Skeletal muscle tissue (tissue), 3 donors: ENCODE measurements at regions not wholly inside any gene's neighbourhood (a gene's known extent, or its start where the extent isn't known, plus 50 kb on each side); places are given as distances from the start of the nearest gene placed in this dataset.
"Not testable (repeated sequence)": the region's sequence is repeated elsewhere in the genome, so short reads cannot be mapped to it uniquely, and the experiment has no call there.

Source experiments
- H3K27ac ChIP-seq: one replicate; pipeline ENCODE4 v1.7.0; 2013; ENCODE audit warnings: mild to moderate bottlenecking, low read depth, low read length, inconsistent platforms
- H3K27me3 ChIP-seq, 3 donors: one replicate each; pipeline ENCODE4 v1.7.0; 2013; ENCODE audit warnings: low read length in 3 of 3; ENCODE audit not compliant: control insufficient read depth in 3 of 3, insufficient read depth in 3 of 3
- H3K36me3 ChIP-seq, 3 donors: one replicate each; pipeline ENCODE4 v1.7.0; 2013; ENCODE audit warnings: low read length in 3 of 3; ENCODE audit not compliant: control insufficient read depth in 3 of 3, insufficient read depth in 3 of 3
- H3K4me1 ChIP-seq, 3 donors: one replicate each; pipeline ENCODE4 v1.7.0; 2013; ENCODE audit warnings: low read length in 3 of 3, mild to moderate bottlenecking in 3 of 3; ENCODE audit not compliant: control insufficient read depth in 3 of 3, insufficient read depth in 3 of 3
- H3K4me3 ChIP-seq, 3 donors: one replicate each; pipeline ENCODE4 v1.7.0; 2013; ENCODE audit warnings: low read length in 3 of 3
- H3K9ac ChIP-seq, 3 donors: one replicate each; pipeline ENCODE4 v1.7.0; 2013; ENCODE audit warnings: low read length in 3 of 3, mild to moderate bottlenecking in 3 of 3, moderate library complexity in 2 of 3, low read depth in 1 of 3
- H3K9me3 ChIP-seq, 3 donors: one replicate each; pipeline ENCODE4 v1.7.0; 2013; ENCODE audit warnings: low read length in 3 of 3; ENCODE audit not compliant: control insufficient read depth in 3 of 3
- donor health status: Osteomylitis.

DNA sequence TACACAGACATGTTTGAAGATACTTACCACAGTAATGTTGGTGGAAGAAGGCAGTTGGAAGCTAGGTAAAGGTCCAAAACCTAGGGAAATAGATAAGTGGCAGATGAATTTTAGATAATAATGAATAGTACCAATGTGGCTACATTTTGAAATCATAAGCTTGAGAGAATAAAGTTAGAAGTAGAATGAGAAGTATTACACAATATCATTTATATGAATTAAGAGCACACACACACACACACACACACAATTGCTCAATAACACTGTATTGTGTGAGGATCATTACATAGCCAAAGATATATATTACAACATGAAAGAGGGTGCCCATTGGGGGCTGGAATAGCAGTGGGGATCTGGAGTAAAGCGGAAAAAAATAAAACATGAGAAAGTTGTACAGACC lies 149.0 kb upstream of the EYA4 start:
- no peaks in the 10 kb centered on the region for H3K36me3 ChIP-seq
- H3K9me3 ChIP-seq, result no peaks in the 10 kb centered on the region
- H3K27me3 ChIP-seq, result no peaks in the 10 kb centered on the region
- no peak overlapping the region for H3K4me3 ChIP-seq
- H3K27ac ChIP-seq, result no peak overlapping the region
- no peak overlapping the region for H3K9ac ChIP-seq
- no peaks in the 10 kb centered on the region for H3K4me1 ChIP-seq

DNA sequence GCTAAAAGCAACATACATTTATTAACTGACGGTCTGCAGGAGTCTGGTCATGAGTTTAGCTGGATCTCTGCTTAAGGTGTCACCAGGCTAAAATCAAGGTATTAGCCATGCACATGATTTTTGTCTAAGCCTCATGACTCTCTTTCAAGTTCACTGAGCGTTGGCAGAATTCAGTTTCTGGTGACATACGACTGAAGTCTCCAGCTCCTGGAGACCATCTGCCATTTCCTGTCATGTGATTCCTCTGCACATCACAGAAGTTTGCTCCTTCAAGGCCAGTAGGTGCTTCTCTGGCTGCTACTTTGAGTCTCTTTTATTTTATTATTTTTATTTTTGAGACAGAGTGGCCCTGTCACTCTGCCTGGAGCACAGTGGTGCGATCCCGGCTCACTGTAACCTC lies 148.4 kb upstream of the EYA4 start:
- Histone ChIP-seq H3K36me3 (no peaks in the 10 kb centered on the region), H3K27me3 (no peaks in the 10 kb centered on the region), H3K4me1 (no peaks in the 10 kb centered on the region), H3K4me3 (no peak overlapping the region), H3K9me3 (no peaks in the 10 kb centered on the region), H3K9ac (no peak overlapping the region), H3K27ac (no peak overlapping the region)

DNA sequence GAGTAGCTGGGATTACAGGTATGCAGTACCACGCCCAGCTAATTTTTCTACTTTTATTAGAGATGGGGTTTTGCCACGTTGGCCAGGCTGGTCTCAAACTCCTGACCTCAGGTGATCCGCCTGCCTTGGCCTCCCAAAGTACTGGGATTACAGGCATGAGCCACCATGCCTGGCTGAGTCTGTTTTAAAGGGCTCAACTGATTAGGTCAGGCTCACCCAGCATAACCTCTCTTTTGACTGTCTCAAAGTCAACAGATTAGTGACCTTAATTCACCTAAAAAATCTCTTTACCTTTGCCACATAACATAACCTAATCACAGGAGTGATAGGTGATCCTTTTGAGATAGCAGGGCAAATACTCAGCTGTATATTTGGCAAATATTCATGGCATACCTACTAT lies 147.9 kb upstream of the EYA4 start:
- H3K9ac ChIP-seq, H3K27ac ChIP-seq, H3K9me3 ChIP-seq, H3K27me3 ChIP-seq, H3K36me3 ChIP-seq, H3K4me3 ChIP-seq, H3K4me1 ChIP-seq: not testable (repeated sequence)

DNA sequence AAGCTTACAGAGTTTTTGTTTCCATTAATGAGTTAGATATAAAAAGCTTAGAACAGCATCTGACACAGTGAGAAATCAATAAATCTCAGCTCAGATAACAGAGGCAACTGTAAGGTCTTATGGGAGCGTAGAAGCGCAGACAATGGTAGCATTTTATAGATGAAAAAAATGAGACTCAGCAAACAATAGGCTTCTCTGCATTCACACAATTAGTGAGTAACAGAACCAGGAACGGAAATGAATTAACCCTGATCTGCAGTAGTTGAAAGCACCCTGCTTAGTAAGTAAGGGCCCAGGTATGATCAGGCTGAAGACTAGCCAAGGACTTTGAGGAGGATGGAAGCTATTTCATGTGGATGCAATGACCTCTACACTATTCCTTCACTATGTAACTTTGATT lies 147.2 kb upstream of the EYA4 start:
- Histone ChIP-seq H3K9ac (no peak overlapping the region), H3K4me1 (no peaks in the 10 kb centered on the region), H3K36me3 (no peaks in the 10 kb centered on the region), H3K9me3 (no peaks in the 10 kb centered on the region), H3K27me3 (no peaks in the 10 kb centered on the region), H3K4me3 (no peak overlapping the region), H3K27ac (no peak overlapping the region)

DNA sequence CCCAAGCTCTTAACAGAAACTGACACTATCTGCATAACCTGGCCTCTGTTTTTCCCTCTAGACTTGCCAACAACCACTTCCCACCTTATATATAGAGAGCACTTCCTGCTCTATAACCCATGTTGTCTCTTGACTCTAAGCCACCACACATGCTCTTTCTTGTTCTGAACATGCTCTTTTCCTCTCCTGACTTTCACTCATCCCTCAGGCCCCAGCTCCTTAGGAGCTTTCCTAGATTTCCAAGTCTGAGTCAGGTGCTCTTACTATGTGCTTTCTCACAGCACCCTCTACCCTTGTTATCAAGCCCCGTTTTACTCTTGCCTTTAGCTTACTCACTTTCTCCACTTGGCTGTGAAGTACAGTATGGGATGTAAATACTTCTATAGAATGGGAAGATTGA lies 143.9 kb upstream of the EYA4 start:
- H3K4me3 ChIP-seq, result no peak overlapping the region
- no peaks in the 10 kb centered on the region for H3K36me3 ChIP-seq
- H3K27me3 ChIP-seq, result no peaks in the 10 kb centered on the region
- H3K27ac ChIP-seq, result no peak overlapping the region
- H3K4me1 ChIP-seq, result no peaks in the 10 kb centered on the region
- H3K9ac ChIP-seq, result no peak overlapping the region
- H3K9me3 ChIP-seq, result no peaks in the 10 kb centered on the region

DNA sequence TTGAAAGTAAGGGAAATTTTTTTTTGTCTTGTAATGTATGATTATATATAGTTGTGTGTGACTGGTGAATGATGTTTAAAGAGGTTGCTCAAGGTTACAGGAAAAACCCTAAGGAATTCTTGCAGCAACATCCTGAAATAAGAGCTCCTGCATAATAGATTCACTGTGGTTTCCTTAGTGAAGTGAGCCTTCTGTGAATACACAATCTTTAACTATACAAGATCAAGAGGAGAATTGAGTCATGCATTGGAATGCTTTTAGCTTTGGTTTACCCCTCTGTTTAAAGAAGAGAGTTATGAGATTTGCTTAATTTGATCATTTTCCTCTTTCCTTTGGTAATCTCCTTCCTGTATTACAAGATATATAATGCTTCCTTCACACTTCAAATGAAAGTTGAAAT lies 141.6 kb upstream of the EYA4 start:
- Histone ChIP-seq H3K4me1 (no peaks in the 10 kb centered on the region), H3K9ac (no peak overlapping the region), H3K9me3 (no peaks in the 10 kb centered on the region), H3K4me3 (no peak overlapping the region), H3K36me3 (no peaks in the 10 kb centered on the region), H3K27me3 (no peaks in the 10 kb centered on the region), H3K27ac (no peak overlapping the region)

DNA sequence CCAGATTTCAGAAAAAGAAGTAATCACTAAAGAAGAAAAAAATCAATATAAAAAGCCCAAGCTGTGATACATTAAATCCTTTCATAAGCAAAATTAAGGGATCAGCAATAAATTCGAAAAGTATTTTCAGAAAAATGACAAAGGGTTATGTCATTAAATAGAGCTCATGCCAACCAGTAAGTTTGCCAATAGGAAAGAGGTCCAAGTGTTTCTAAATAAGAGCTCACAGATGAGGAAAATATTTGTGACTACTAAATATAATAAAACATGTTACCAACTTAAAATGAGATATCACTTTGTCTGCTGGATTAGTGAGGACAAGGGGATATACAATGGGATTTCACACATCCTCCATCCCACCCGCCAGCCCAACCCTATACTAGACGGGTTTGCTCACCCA lies 140.3 kb upstream of the EYA4 start:
- Histone ChIP-seq H3K9me3 (no peaks in the 10 kb centered on the region), H3K36me3 (no peaks in the 10 kb centered on the region), H3K9ac (no peak overlapping the region), H3K27ac (no peak overlapping the region), H3K4me1 (no peaks in the 10 kb centered on the region), H3K4me3 (no peak overlapping the region), H3K27me3 (no peaks in the 10 kb centered on the region)

DNA sequence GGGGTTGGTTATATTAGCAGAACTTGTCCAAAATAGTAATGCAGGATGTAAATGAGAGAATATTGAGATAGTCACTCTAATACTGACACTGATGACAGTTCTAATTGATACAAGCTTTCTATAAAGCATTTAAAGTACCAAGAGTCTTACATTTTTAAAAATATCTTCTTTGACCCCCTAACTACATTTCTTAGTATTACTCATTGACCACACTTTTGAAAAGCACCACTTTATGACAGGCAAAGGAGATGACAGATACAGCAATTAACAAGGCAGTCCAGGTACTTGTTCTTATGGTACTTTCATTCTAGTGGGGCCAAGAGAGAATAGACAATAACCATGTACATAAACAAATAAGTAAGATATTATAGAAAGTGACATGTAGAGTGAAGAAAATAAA lies 139.4 kb upstream of the EYA4 start:
- Histone ChIP-seq H3K27ac (no peak overlapping the region), H3K4me3 (no peak overlapping the region), H3K9ac (no peak overlapping the region), H3K4me1 (no peaks in the 10 kb centered on the region), H3K27me3 (no peaks in the 10 kb centered on the region), H3K36me3 (no peaks in the 10 kb centered on the region), H3K9me3 (no peaks in the 10 kb centered on the region)

DNA sequence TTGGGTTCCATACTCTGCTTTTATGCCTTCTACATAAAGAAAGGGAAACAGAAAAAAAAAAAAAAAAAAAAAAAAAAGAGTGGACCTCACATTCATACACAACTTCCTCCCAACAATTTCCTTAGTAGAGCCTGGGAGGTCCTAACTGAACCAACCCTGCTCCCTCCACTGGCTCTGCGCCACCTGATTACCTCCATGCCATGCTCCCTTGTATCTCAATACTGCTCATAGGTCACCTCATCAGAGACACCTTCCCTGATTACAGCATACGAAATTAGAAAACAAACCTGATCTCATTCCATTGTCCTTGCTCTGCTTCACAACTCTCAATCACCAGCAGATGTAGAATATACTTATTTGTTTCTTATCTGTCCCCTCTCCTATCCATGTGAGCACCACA lies 134.2 kb upstream of the EYA4 start:
- no peak overlapping the region for H3K9ac ChIP-seq
- H3K9me3 ChIP-seq, result no peaks in the 10 kb centered on the region
- H3K4me1 ChIP-seq, result no peaks in the 10 kb centered on the region
- no peak overlapping the region for H3K27ac ChIP-seq
- H3K27me3 ChIP-seq, result no peaks in the 10 kb centered on the region
- H3K36me3 ChIP-seq, result no peaks in the 10 kb centered on the region
- H3K4me3 ChIP-seq, result no peak overlapping the region

DNA sequence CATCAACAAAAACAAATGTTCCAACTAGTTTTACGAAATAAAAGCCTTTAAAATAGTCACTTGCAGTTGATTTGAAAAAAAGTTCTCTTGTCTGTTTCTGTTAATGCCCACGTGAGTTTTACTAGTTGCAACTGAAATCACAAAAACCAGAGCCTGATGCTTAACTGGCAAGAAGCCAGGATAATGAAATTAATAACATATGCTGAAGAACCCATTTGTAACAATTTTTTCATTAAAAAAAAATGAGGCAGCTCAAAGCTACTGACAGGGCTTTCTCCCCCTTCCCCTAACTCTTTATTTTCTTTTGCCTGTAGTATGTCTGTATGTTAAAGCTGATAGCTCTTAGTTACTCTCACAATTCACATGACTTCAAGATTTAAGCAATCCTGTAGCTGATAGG lies 132.7 kb upstream of the EYA4 start:
- H3K36me3 ChIP-seq, result no peaks in the 10 kb centered on the region
- H3K27ac ChIP-seq, result no peak overlapping the region
- H3K9ac ChIP-seq, result no peak overlapping the region
- H3K4me3 ChIP-seq, result no peak overlapping the region
- H3K27me3 ChIP-seq, result no peaks in the 10 kb centered on the region
- no peaks in the 10 kb centered on the region for H3K9me3 ChIP-seq
- H3K4me1 ChIP-seq, result no peaks in the 10 kb centered on the region

DNA sequence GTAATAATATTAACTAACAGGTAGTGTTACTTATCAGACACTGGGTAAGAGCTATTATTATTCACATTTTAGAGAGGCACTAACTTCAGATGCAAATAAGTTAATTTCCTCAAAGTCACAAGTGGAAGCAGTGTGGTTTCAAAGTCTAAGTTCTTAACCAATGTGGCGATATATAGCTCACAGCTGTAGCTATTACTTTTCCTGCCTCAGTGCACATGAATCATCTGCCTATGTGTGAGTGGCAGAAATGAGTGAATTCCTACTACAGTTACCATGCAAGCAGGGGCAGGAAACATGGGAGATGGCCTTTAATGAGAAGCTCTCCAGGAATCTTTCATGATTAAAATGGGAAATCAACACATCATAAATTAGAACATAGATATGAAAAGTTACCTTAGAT lies 126.2 kb upstream of the EYA4 start:
- Histone ChIP-seq H3K9ac (no peak overlapping the region), H3K27ac (no peak overlapping the region), H3K36me3 (no peaks in the 10 kb centered on the region), H3K4me3 (no peak overlapping the region), H3K9me3 (no peaks in the 10 kb centered on the region), H3K27me3 (no peaks in the 10 kb centered on the region), H3K4me1 (no peaks in the 10 kb centered on the region)
